WTC11 (cell line): ENCODE measurements at regions not wholly inside any gene's neighbourhood (a gene's known extent, or its start where the extent isn't known, plus 50 kb on each side); places are given as distances from the start of the nearest gene placed in this dataset.

Experiments
- ATAC-seq: fragments of 200-7000 bp; cut with Tn5 transposase; 2 replicates; pipeline ENCODE4 v1.10.0; 2021; ENCODE audit warnings: mild to moderate bottlenecking, moderate library complexity
- CTCF ChIA-PET: fragments of 300-600 bp; sonication (Branson Sonifier 250); formaldehyde crosslinking; loops from one replicate; lab custom pipeline; 2021; ENCODE audit warnings: antibody characterized with exemption; lab: Charles Lee
- POLR2A ChIA-PET: fragments of 350-600 bp; sonication (Branson Sonifier 250); formaldehyde crosslinking; loops from one replicate; lab custom pipeline; 2021; ENCODE audit warnings: antibody characterized with exemption; lab: Charles Lee
- DNase-seq: peaks from one replicate; pipeline ENCODE4 v3.0.0; 2021; ENCODE audit warnings: low spot score
- H3K27ac Mint-ChIP-seq: 2 replicates; pipeline ENCODE4 v1.8.0; 2021; ENCODE audit warnings: mixed read lengths
- H3K27me3 Mint-ChIP-seq: 2 replicates; pipeline ENCODE4 v1.8.0; 2021; ENCODE audit warnings: low read depth, mild to moderate bottlenecking, moderate library complexity, mixed read lengths
- H3K36me3 Mint-ChIP-seq: 2 replicates; pipeline ENCODE4 v1.8.0; 2021; ENCODE audit warnings: mixed read lengths
- H3K4me1 Mint-ChIP-seq: 2 replicates; pipeline ENCODE4 v1.8.0; 2022; ENCODE audit warnings: mixed read lengths
- H3K4me3 Mint-ChIP-seq: 2 replicates; pipeline ENCODE4 v1.8.0; 2021; ENCODE audit warnings: mild to moderate bottlenecking, moderate library complexity, mixed read lengths
- H3K9me3 Mint-ChIP-seq: 2 replicates; pipeline ENCODE4 v1.8.0; 2021; ENCODE audit warnings: mixed read lengths
- CREB1 ChIP-seq: sonication (generic); formaldehyde crosslinking; IDR thresholded peaks from 2 replicates; pipeline ENCODE4 v1.8.0; 2023; ENCODE audit warnings: mild to moderate bottlenecking, missing genetic modification reagents
- E2F4 ChIP-seq: sonication (generic); formaldehyde crosslinking; IDR thresholded peaks from 2 replicates; pipeline ENCODE4 v1.8.1; 2022; ENCODE audit warnings: low read depth, mild to moderate bottlenecking, moderate library complexity, missing genetic modification reagents, borderline replicate concordance
- ELF4 ChIP-seq: sonication (generic); formaldehyde crosslinking; IDR thresholded peaks from 2 replicates; pipeline ENCODE4 v1.8.1; 2022; ENCODE audit warnings: low read depth, mild to moderate bottlenecking, moderate library complexity, missing genetic modification reagents
- ETV6 ChIP-seq: sonication (generic); formaldehyde crosslinking; IDR thresholded peaks from 2 replicates; pipeline ENCODE4 v1.8.1; 2022; ENCODE audit warnings: mild to moderate bottlenecking, missing genetic modification reagents
- JUN ChIP-seq: sonication (generic); formaldehyde crosslinking; IDR thresholded peaks from 2 replicates; pipeline ENCODE4 v1.8.0; 2023; ENCODE audit warnings: mild to moderate bottlenecking, missing genetic modification reagents
- MAX ChIP-seq: sonication (generic); formaldehyde crosslinking; IDR thresholded peaks from 2 replicates; pipeline ENCODE4 v1.8.0; 2022; ENCODE audit warnings: mild to moderate bottlenecking, missing genetic modification reagents
- MXD4 ChIP-seq: fragments of 250-450 bp; sonication (Bioruptor Pico); IDR thresholded peaks from 2 replicates; pipeline ENCODE4 v1.8.0; 2021; ENCODE audit warnings: mild to moderate bottlenecking, moderate library complexity, borderline replicate concordance
- NFYB ChIP-seq: sonication (generic); formaldehyde crosslinking; conservative IDR thresholded peaks from 2 replicates; pipeline ENCODE4 v1.8.0; 2022; ENCODE audit warnings: low read depth, missing genetic modification reagents
- NR1H2 ChIP-seq: sonication (generic); formaldehyde crosslinking; IDR thresholded peaks from 2 replicates; pipeline ENCODE4 v1.9.0; 2021; ENCODE audit warnings: mild to moderate bottlenecking, moderate library complexity, missing genetic modification reagents
- NR2C2 ChIP-seq: sonication (generic); formaldehyde crosslinking; IDR thresholded peaks from 2 replicates; pipeline ENCODE4 v1.8.0; 2022; ENCODE audit warnings: mild to moderate bottlenecking, missing genetic modification reagents
- NR3C1 ChIP-seq: sonication (generic); formaldehyde crosslinking; conservative IDR thresholded peaks from 2 replicates; pipeline ENCODE4 v1.8.1; 2023; ENCODE audit warnings: low read depth, mild to moderate bottlenecking, missing genetic modification reagents
- OVOL2 ChIP-seq: fragments of 250-450 bp; sonication (Bioruptor Pico); IDR thresholded peaks from 2 replicates; pipeline ENCODE4 v1.9.0; 2021; ENCODE audit warnings: mild to moderate bottlenecking, borderline replicate concordance
- TCF7 ChIP-seq: sonication (generic); formaldehyde crosslinking; IDR thresholded peaks from 2 replicates; pipeline ENCODE4 v1.8.0; 2022; ENCODE audit warnings: mild to moderate bottlenecking, low read depth, missing genetic modification reagents, moderate library complexity
- ZBTB21 ChIP-seq: sonication (generic); formaldehyde crosslinking; IDR thresholded peaks from 2 replicates; pipeline ENCODE4 v1.8.1; 2023; ENCODE audit warnings: mild to moderate bottlenecking, missing genetic modification reagents, borderline replicate concordance
- ZMAT4 ChIP-seq: fragments of 250-450 bp; sonication (Bioruptor Pico); IDR thresholded peaks from 2 replicates; pipeline ENCODE4 v1.9.0; 2021; ENCODE audit warnings: mild to moderate bottlenecking
- ZNF317 ChIP-seq: sonication (generic); formaldehyde crosslinking; IDR thresholded peaks from 2 replicates; pipeline ENCODE4 v1.8.1; 2023; ENCODE audit warnings: low read depth, mild to moderate bottlenecking, moderate library complexity, missing genetic modification reagents, borderline replicate concordance
- ZNF396 ChIP-seq: fragments of 250-450 bp; sonication (Bioruptor Pico); IDR thresholded peaks from 2 replicates; pipeline ENCODE4 v1.8.0; 2021; ENCODE audit warnings: mild to moderate bottlenecking, moderate library complexity, borderline replicate concordance
- ZNF532 ChIP-seq: fragments of 250-450 bp; sonication (Bioruptor Pico); IDR thresholded peaks from 2 replicates; pipeline ENCODE4 v1.9.0; 2021; ENCODE audit warnings: mild to moderate bottlenecking, borderline replicate concordance
- TF ChIP-seq, protein P1 (sequence below): fragments of 250-450 bp; sonication (Bioruptor Pico); conservative IDR thresholded peaks from 2 replicates; pipeline ENCODE4 v1.9.0; 2021; ENCODE audit warnings: mild to moderate bottlenecking
- TF ChIP-seq, protein P2 (sequence below): fragments of 250-450 bp; sonication (Bioruptor Pico); IDR thresholded peaks from 2 replicates; pipeline ENCODE4 v1.9.0; 2021; ENCODE audit warnings: mild to moderate bottlenecking
- TF ChIP-seq, protein P3 (sequence below): sonication (generic); formaldehyde crosslinking; IDR thresholded peaks from 2 replicates; pipeline ENCODE4 v1.8.1; 2022; ENCODE audit warnings: missing genetic modification reagents, borderline replicate concordance
- TF ChIP-seq, protein P4 (sequence below): sonication (generic); formaldehyde crosslinking; IDR thresholded peaks from 2 replicates; pipeline ENCODE4 v1.8.0; 2022; ENCODE audit warnings: mild to moderate bottlenecking, missing genetic modification reagents

DNA sequence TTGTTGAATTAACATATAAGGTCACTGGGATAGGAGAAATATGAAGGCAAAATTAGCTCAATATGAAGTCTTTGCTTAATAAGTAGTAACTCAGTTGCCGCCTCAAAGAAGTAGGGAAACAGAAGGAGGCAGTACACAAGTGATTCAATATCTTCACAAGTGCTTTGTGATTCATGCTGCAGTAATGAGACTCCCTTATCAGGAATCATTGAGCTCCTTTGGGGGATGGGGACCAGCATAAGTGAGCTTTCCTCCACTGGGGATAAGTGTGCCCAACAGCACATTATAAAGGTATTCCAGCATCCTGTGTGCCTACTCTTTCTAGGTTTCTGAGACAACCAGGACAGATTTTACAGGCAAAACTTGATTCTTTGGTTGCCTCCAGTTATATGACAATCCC, 323.4 kb upstream of the UBE2E3 start:
- TF ChIP-seq NR2C2 (CRISPR knock-in tag) (no peak), ELF4 (no peak), E2F4 (no peak), CREB1 (no peak), OVOL2 (no peak), NR3C1 (no peak), ZNF317 (CRISPR knock-in tag) (no peak), ETV6 (CRISPR knock-in tag) (no peak), JUN (CRISPR knock-in tag) (no peak), ZBTB21 (no peak)
- TF ChIP-seq, protein P1, sequence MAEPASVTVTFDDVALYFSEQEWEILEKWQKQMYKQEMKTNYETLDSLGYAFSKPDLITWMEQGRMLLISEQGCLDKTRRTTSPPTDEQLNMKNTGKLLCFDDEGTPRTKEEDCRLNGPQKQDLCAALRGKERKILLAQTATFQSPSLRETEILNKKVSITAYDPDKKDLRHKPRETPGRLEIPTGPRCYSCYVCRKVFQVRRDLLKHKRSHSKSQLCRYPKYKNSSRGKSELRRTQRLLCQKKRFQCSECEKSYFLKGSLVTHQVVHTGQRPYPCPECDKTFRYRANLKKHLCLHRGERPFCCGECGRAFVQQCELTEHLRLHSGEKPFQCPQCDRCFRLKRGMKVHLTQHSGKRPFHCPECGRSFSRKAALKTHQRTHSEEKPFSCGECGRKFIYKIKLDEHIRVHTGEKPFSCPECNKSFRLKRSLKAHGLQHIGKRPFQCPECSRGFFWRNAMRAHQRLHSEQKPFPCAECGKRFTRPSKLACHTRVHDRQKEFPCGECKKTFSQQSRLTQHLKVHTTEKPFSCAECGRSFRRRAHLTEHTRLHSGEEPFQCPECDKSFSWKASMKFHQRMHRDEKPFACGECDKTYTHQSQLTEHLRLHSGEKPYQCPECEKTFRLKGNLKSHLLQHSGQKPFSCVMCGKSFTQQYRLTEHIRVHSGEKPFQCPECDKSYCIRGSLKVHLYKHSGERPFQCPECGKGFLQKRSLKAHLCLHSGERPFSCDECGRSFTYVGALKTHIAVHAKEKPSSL: no peak
- no peaks in the 10 kb centered on the region for H3K27me3 Mint-ChIP-seq
- DNase-seq: no peak
- no peak for ATAC-seq
- no peaks in the 10 kb centered on the region for H3K9me3 Mint-ChIP-seq
- peaks cover 20% of the 10 kb centered on the region for H3K4me1 Mint-ChIP-seq
- ChIA-PET POLR2A (no interaction called here), CTCF (no interaction called here)
- no peak overlapping the region for H3K4me3 Mint-ChIP-seq
- no peak overlapping the region for H3K27ac Mint-ChIP-seq
- H3K36me3 Mint-ChIP-seq: no peaks in the 10 kb centered on the region

- DNase-seq (no peak), ATAC-seq (peak; percentile 43)
- no peak overlapping the region for H3K27ac Mint-ChIP-seq
- POLR2A ChIA-PET: no interaction called here
- H3K36me3 Mint-ChIP-seq: no peaks in the 10 kb centered on the region
- H3K4me3 Mint-ChIP-seq: no peak overlapping the region
- peaks cover 20% of the 10 kb centered on the region for H3K4me1 Mint-ChIP-seq
- H3K9me3 Mint-ChIP-seq: no peaks in the 10 kb centered on the region
- H3K27me3 Mint-ChIP-seq: no peaks in the 10 kb centered on the region
- CTCF ChIA-PET: no interaction called here
- TF ChIP-seq, protein P2, sequence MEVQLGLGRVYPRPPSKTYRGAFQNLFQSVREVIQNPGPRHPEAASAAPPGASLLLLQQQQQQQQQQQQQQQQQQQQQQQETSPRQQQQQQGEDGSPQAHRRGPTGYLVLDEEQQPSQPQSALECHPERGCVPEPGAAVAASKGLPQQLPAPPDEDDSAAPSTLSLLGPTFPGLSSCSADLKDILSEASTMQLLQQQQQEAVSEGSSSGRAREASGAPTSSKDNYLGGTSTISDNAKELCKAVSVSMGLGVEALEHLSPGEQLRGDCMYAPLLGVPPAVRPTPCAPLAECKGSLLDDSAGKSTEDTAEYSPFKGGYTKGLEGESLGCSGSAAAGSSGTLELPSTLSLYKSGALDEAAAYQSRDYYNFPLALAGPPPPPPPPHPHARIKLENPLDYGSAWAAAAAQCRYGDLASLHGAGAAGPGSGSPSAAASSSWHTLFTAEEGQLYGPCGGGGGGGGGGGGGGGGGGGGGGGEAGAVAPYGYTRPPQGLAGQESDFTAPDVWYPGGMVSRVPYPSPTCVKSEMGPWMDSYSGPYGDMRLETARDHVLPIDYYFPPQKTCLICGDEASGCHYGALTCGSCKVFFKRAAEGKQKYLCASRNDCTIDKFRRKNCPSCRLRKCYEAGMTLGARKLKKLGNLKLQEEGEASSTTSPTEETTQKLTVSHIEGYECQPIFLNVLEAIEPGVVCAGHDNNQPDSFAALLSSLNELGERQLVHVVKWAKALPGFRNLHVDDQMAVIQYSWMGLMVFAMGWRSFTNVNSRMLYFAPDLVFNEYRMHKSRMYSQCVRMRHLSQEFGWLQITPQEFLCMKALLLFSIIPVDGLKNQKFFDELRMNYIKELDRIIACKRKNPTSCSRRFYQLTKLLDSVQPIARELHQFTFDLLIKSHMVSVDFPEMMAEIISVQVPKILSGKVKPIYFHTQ (CRISPR knock-in tag): no peak
- TF ChIP-seq ZMAT4 (CRISPR knock-in tag) (no peak), ZNF396 (CRISPR knock-in tag) (no peak), NR1H2 (CRISPR knock-in tag) (no peak), MXD4 (CRISPR knock-in tag) (no peak), TCF7 (CRISPR knock-in tag) (no peak), ZNF532 (CRISPR knock-in tag) (no peak), NFYB (CRISPR knock-in tag) (no peak), MAX (CRISPR knock-in tag) (no peak)
- TF ChIP-seq, protein P3, sequence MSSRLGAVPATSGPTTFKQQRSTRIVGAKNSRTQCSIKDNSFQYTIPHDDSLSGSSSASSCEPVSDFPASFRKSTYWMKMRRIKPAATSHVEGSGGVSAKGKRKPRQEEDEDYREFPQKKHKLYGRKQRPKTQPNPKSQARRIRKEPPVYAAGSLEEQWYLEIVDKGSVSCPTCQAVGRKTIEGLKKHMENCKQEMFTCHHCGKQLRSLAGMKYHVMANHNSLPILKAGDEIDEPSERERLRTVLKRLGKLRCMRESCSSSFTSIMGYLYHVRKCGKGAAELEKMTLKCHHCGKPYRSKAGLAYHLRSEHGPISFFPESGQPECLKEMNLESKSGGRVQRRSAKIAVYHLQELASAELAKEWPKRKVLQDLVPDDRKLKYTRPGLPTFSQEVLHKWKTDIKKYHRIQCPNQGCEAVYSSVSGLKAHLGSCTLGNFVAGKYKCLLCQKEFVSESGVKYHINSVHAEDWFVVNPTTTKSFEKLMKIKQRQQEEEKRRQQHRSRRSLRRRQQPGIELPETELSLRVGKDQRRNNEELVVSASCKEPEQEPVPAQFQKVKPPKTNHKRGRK (CRISPR knock-in tag): no peak
- TF ChIP-seq, protein P4, sequence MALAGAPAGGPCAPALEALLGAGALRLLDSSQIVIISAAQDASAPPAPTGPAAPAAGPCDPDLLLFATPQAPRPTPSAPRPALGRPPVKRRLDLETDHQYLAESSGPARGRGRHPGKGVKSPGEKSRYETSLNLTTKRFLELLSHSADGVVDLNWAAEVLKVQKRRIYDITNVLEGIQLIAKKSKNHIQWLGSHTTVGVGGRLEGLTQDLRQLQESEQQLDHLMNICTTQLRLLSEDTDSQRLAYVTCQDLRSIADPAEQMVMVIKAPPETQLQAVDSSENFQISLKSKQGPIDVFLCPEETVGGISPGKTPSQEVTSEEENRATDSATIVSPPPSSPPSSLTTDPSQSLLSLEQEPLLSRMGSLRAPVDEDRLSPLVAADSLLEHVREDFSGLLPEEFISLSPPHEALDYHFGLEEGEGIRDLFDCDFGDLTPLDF (CRISPR knock-in tag): no peak
These were observed 324.0 kb upstream of the UBE2E3 start for GRCh38 chr2:180656455-180656847.
